ENCODE measurements at regions not wholly inside any gene's neighbourhood (a gene's known extent, or its start where the extent isn't known, plus 50 kb on each side); places are given as distances from the start of the nearest gene placed in this dataset.

GRCh38 chr15:70589221-70589620 is 174.1 kb downstream of the UACA start:
- H2BK120ac ChIP-seq (ENCODE audit: low read depth, low read length): no peak overlapping the region
- H3K4me1 ChIP-seq (ENCODE audit: control insufficient read depth, insufficient read depth, low read length): peaks cover 2% of the 10 kb centered on the region; the same call in 1 of the 2 replicates
- no peaks in the 10 kb centered on the region for H3K79me1 ChIP-seq (ENCODE audit: low read depth in 1 of 2, low read length in 2 of 2)
- peaks cover 4% of the 10 kb centered on the region; the same call in 1 of the 2 replicates for H3K27me3 ChIP-seq (ENCODE audit: control insufficient read depth, insufficient read depth, low read length)
- no peak overlapping the region for H2BK5ac ChIP-seq (ENCODE audit: low read depth, low read length, poor library complexity, severe bottlenecking)
- no peak overlapping the region for H3K9ac ChIP-seq (ENCODE audit: low read depth, low read length)
- H2AK5ac ChIP-seq (ENCODE audit: low read depth, low read length): no peak overlapping the region
- no peak overlapping the region for H3K56ac ChIP-seq (ENCODE audit: extremely low read depth, insufficient read depth, low read length)
- no peak overlapping the region for H4K91ac ChIP-seq (ENCODE audit: insufficient read depth, low read depth, low read length)
- ATAC-seq (ENCODE audit: low read depth) (peak; percentile 68), DNase-seq (peak; percentile 74)
- BruUV-seq (replicated peaks): no TSS peak
- H3K23ac ChIP-seq (ENCODE audit: low read depth, low read length): no peak overlapping the region
- no peaks in the 10 kb centered on the region for H3K36me3 ChIP-seq (ENCODE audit: control insufficient read depth, insufficient read depth, low read length)
- no peak overlapping the region for H3K14ac ChIP-seq (replicated peaks; ENCODE audit: low read depth, low read length)
- H4K20me1 ChIP-seq (ENCODE audit: insufficient read depth, low read length): no peaks in the 10 kb centered on the region
- CTCF ChIA-PET: no interaction called here
- H3K4me3 ChIP-seq (ENCODE audit: insufficient read depth, low read depth, low read length): no peak overlapping the region
- H3K9me1 ChIP-seq (ENCODE audit: insufficient read depth, low read length): no peaks in the 10 kb centered on the region
- no peak overlapping the region for H3K4me2 ChIP-seq (ENCODE audit: low read depth, low read length)
- in situ Hi-C loops (cut with MboI; ENCODE audit: low sequenced_read_pairs) (no loop called here), dilution Hi-C loops (cut with HindIII; ENCODE audit: low sequenced_read_pairs, unreplicated experiment) (no loop called here), intact Hi-C loops (cut with micrococcal nuclease) (no loop called here)
- no peak overlapping the region for H4K5ac ChIP-seq (ENCODE audit: low read depth, low read length)
- TF ChIP-seq CEBPB (IDR thresholded peaks at IDR 0.05; ENCODE audit: low read depth, low read length) (peak; percentile 50; the same call in 1 of the 2 replicates), MAZ (IDR thresholded peaks at IDR 0.05; ENCODE audit: borderline replicate concordance, low read depth, low read length) (no peak)
- no peak overlapping the region for H2BK15ac ChIP-seq (ENCODE audit: low read depth, low read length)
- no peak overlapping the region for H2AK9ac ChIP-seq (replicated peaks; ENCODE audit: low read depth, low read length, poor library complexity)
- H3K4ac ChIP-seq (ENCODE audit: low read depth, low read length): no peak overlapping the region
- H3K27ac ChIP-seq (ENCODE audit: insufficient read depth, low read length): no peak overlapping the region
- no peak overlapping the region for H2AFZ ChIP-seq (replicated peaks; ENCODE audit: low read length, poor library complexity)
- no peak overlapping the region for H3K18ac ChIP-seq (ENCODE audit: low read depth, low read length)
- POLR2A ChIA-PET (ENCODE audit: unreplicated experiment): no interaction called here
- 0 out of 2 replicates have a peak, but pooled peaks cover 5% of the 10 kb centered on the region for H3K9me3 ChIP-seq (ENCODE audit: control insufficient read depth, insufficient read depth, low read length)
- no peak overlapping the region for H4K8ac ChIP-seq (ENCODE audit: low read depth in 2 of 2, low read length in 2 of 2)
- H2BK20ac ChIP-seq (ENCODE audit: low read depth, low read length): no peak overlapping the region
